ENCODE measurements at regions not wholly inside any gene's neighbourhood (a gene's known extent, or its start where the extent isn't known, plus 50 kb on each side); places are given as distances from the start of the nearest gene placed in this dataset.

DNA sequence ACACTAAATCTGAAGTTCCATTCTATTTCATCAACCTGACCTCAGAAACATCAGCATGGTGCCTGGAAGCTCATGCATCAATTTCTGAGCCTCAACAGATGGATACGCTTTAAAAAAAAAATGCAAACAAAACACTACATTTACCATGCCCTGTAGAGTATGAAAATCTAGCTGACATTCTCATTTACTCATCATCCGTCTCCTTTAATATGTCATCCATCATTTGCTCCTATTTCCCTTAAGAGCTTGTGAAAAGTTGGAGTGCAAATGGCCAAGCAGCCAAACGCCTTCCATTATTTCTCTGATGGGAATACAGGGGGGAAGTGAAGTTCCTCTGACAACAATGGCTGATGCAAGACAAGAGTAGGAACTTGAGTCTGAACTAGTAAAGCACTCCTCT, 295.0 kb downstream of the TGFB2 start:
- TF ChIP-seq, protein P1, sequence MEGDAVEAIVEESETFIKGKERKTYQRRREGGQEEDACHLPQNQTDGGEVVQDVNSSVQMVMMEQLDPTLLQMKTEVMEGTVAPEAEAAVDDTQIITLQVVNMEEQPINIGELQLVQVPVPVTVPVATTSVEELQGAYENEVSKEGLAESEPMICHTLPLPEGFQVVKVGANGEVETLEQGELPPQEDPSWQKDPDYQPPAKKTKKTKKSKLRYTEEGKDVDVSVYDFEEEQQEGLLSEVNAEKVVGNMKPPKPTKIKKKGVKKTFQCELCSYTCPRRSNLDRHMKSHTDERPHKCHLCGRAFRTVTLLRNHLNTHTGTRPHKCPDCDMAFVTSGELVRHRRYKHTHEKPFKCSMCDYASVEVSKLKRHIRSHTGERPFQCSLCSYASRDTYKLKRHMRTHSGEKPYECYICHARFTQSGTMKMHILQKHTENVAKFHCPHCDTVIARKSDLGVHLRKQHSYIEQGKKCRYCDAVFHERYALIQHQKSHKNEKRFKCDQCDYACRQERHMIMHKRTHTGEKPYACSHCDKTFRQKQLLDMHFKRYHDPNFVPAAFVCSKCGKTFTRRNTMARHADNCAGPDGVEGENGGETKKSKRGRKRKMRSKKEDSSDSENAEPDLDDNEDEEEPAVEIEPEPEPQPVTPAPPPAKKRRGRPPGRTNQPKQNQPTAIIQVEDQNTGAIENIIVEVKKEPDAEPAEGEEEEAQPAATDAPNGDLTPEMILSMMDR (IDR thresholded peaks at IDR 0.05 in 8 of 11, conservative IDR thresholded peaks at IDR 0.05 in 3 of 11): no peak
- TF ChIP-seq POLR2AphosphoS5 (IDR thresholded peaks at IDR 0.05): no peak
